ENCODE measurements at regions not wholly inside any gene's neighbourhood (a gene's known extent, or its start where the extent isn't known, plus 50 kb on each side); places are given as distances from the start of the nearest gene placed in this dataset.

GRCh38 chr2:8006181-8006580, 675.7 kb upstream of the ID2 start:
- no peak for DNase-seq (ENCODE audit: low read depth)

- no peak for DNase-seq (ENCODE audit: low read depth)
Measured at GRCh38 chr2:8006626-8007025, 675.2 kb upstream of the ID2 start.

DNA sequence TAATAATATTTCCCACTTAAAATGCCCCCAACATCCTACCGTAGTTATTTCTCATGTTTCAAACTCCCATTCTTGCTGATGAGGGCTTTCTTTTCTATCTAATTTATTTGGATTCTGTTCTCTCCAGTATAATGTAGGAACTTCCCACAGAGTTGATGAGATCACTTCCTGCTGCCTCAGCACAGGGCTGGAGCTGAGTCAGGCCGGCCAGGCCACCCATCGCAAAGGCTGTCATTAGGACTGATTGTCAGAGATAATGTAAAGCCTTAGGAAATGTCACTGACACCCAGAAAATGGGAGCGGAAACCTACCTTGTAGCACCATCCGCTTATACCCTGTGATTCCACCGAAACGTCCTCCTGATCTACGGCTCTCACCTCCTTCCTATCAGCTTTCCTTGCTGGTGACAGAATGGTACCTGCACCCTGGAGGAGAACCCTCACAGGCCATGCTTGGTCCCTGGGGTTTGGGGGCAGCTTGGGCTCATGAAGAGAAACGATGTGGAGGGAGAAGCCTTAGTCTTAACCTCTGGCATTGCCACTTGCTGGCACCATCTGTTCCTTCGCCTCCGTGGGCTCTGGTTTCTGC, 672.8 kb upstream of the ID2 start:
- DNase-seq (ENCODE audit: low read depth) = peak; percentile 5

DNA sequence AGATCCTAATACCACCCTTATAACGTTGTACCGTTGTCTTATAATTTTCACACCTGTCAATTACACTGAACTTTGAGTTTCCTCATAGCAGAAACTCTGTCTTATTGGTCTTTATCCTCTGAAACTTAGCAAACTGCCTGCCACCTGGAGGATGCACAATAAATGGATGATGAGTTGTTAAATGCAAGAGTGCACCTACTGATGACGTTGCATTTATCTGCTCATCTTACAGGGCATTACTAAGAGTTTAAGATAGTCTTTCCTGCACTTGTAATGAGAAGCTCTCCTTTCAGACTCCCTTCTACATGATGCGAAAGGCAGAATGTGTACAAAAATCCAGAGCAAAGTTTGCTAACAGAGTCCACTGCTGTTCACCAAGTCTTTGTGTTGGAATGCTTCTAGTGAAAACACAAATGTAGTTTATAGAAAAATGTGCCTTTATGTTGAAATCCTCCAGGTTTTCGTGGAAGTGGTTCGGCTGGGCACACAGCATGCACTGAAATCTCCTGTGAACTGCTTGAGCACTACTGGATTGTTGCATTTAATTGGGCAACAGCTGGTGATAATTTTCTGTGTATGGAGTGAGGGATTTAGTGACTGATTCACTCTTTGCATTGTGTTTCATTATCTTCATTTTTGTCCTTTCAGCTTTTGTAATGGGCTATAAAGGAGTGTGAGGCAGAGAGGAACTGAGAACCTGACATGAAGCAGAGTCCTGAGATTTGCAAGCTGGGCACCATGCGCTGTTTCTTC, 665.8 kb upstream of the ID2 start:
- no peak for DNase-seq (ENCODE audit: low read depth)

- no peak for DNase-seq (ENCODE audit: low read depth)
Measured at GRCh38 chr2:8016688-8017087, 665.2 kb upstream of the ID2 start.

DNA sequence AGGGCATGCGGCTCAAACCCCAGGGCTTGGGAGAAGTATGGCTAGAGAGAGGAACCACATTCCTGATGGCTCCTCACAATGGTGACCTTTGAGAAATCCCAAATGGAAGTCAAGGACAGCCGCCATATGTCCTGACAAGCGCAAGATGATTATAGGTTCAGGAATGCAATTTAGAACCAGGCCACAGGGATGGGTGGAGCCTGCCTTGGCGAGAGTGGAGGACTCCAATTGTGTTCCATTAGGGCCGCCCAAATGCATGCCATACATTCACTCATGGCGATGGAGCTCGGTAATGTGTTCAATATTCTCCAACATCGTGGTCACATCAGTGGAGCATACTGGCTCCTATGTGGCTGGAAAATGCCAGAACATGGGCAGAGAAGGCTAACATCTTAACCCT, 662.9 kb upstream of the ID2 start:
- DNase-seq (ENCODE audit: low read depth) = no peak

DNA sequence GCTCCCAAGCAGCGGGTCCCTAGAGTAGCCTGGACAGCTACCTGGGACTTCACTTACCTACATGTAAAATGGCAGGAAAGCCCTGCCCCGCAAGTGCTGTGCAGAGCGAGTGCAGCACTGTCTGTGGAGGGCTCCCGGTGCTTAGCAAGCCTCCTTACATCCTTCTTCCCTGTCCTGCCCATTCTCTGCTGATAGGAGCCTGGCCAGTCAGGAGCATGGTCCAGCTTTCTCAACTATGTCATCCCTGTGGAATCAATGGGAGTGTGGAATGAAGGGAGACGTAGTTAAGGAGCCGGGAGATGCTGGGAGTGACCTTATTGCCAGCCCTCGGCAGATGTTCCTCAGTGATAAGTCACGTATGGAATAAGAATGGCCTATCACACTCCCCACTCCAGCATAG, 661.9 kb upstream of the ID2 start:
- no peak for DNase-seq (ENCODE audit: low read depth)

DNA sequence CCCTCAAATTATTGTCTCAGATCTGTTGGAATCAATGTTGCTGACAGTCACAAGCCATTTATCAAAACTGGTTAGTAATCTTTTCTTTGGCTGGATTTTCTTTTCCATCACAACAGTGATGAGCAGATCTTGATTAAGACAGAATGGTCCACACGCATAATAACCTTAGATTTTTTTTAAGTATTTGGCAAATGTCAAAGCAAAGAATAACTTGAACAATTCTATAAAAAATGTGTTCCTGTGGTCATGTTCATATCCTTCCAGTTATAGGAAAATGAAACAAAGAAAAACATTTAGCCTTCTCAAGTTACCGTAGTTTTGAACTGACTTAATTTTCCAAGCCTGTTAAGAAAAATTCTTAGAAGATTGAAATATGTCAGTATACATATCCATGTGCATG, 659.9 kb upstream of the ID2 start:
- no peak for DNase-seq (ENCODE audit: low read depth)

DNA sequence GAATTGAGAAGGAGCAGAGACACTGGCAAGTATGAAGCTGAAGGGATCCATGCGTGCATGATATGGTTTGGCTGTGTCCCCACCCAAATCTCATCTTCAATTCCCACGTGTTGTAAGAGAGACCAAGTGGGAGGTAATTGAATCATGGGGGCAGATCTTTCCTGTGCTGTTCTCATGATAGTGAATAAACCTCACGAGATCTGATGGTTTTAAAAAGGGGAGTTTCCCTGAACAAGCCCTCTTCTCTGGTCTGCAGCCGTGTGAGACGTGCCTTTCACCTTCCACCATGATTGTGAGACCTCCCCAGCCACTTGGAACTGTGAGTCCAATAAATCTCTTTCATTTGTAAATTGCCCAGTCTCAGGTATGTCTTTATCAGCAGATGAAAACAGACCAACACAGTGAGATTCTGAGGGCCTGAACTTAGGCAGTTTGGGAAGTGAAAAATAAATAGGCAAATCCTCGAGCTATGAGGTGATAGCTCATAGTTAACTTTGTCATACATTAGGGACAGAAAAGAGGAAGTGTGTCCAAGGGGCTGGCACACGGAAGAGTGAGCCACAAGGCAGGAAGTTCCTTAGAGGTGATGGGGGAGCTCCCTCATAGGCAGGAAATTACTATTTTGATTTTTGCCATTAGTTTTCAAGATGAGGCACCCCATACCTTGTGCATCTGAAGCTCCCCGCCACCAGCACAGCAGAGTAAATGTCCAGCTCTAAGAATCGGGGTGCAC, 658.8 kb upstream of the ID2 start:
- DNase-seq (ENCODE audit: low read depth) = no peak

- no peak for DNase-seq (ENCODE audit: low read depth)
Measured at GRCh38 chr2:8024506-8024905, 657.4 kb upstream of the ID2 start.

DNA sequence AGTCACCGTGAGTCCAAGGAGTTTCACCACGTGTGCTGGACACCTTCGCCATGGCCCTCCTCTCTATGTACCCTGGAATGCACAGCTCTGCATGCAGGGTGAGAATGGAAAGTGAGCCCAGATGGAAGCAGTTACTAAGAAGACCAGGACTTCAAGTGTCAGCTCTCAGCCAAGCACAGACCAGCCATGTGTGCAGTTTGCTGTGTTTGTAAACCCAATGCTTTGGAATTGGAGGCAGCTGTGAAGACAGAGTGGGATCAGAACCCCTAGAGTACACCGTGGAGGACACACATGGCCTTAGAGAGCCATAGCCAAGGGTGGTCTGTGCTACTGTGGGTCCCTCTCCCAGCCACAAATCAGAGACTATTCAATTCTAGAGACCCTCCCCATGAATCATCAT, 655.5 kb upstream of the ID2 start:
- DNase-seq (ENCODE audit: low read depth) = no peak

- no peak for DNase-seq (ENCODE audit: low read depth)
Measured at GRCh38 chr2:8027387-8027786, 654.5 kb upstream of the ID2 start.

GRCh38 chr2:8028036-8028435, 653.8 kb upstream of the ID2 start:
- no peak for DNase-seq (ENCODE audit: low read depth)

- no peak for DNase-seq (ENCODE audit: low read depth)
Measured at GRCh38 chr2:8028436-8028835, 653.4 kb upstream of the ID2 start.

- no peak for DNase-seq (ENCODE audit: low read depth)
Measured at GRCh38 chr2:8028981-8029380, 652.9 kb upstream of the ID2 start.

DNA sequence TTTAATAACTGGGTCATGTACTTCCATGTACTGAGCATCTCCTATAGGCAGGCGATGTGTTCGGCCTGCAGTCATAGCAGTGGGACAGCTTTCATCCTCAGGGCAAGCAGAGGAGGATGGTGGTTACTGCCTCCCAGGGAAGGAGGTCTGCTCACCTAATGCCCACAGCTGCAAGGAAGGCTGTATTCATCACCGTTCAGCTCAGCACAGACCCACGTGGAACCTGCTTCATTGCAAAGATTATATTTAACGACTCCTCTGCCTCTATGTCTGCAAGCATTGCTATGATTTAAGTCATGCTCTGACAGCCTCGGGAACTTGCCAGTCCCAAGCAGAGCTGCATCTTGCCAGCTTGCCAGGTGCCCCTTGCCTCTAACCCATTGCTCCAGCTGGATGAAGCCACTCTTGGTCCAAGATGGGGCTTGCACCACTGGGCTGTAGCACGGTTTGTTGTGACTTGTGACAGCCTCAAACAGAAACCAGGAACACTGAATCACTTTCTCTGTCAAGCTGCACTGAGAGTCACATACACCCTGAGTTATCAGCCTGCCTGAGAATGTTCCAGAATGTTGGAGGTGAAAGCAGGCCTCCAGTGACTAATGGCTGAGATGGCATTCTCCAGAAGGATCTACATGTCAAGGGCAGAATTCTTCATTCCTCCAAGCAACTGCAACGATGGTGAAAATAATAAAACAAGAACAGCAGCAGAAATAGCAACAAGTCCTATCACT, 651.1 kb upstream of the ID2 start:
- DNase-seq (ENCODE audit: low read depth) = no peak

- no peak for DNase-seq (ENCODE audit: low read depth)
Measured at GRCh38 chr2:8031370-8031769, 650.5 kb upstream of the ID2 start.

DNA sequence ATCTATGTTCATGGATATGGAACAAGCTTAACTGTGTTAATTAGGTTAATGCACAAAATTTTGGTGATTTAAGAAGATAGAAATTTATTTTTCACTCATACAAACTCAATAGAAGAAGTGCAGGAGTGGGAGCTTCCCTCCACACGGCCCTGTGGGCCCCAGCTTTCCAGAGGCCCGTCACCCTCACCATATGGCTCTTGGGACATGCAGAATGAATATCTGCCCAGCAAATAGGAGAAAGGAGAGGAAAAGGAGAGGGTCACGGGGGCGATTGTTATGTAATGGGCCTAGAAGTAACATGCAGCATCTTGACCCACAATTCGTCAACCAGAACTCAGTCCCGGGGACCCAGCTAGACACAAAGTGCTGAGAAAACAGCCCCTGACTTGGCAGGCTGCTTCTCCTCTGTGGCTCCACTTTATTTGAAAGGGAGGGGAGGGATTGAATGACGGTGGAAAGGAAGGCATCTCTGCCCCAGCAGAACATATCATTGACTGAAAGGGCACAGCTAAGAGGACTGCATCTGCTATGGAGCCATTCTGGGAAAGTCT, 648.2 kb upstream of the ID2 start:
- DNase-seq (ENCODE audit: low read depth) = no peak

- DNase-seq (ENCODE audit: low read depth) = no peak
Measured at GRCh38 chr2:8036366-8036765, 645.5 kb upstream of the ID2 start.

DNA sequence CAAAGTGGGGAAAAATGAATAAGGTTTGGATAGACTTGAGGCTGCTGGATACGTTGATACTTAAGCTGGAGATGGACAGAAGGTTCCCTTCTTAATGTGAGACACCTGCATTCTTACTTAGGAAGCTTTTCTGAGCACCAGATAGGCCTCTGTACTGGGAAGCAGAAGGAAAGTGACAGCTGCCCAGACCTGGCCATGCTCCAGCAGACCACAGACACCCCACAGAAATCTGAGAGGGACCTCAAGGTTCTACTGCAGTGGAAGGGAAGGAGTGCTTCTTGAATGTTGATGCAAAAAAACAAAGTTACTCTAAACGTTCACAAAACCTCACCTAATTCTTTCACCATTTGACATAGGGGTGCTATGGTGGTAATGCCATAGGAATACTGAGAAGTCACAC, 642.1 kb upstream of the ID2 start:
- no peak for DNase-seq (ENCODE audit: low read depth)

GRCh38 chr2:8043295-8043694, 638.6 kb upstream of the ID2 start:
- no peak for DNase-seq (ENCODE audit: low read depth)

- DNase-seq (ENCODE audit: low read depth) = no peak
Measured at GRCh38 chr2:8044046-8044594, 637.7 kb upstream of the ID2 start.

Measured in ELR (cell line).